OCI-LY1 (cell line): ENCODE measurements at regions not wholly inside any gene's neighbourhood (a gene's known extent, or its start where the extent isn't known, plus 50 kb on each side); places are given as distances from the start of the nearest gene placed in this dataset.

Experiments
- H2AFZ ChIP-seq: fragments of 200-600 bp; sonication (generic), shearing (Covaris generic); 2 replicates; pipeline ENCODE4 v1.6.0; 2014; ENCODE audit warnings: antibody characterized with exemption, mild to moderate bottlenecking, low read length
- H3F3A ChIP-seq: fragments of 200-600 bp; sonication (generic), shearing (Covaris generic); 2 replicates; pipeline ENCODE4 v1.6.0; 2014; ENCODE audit warnings: mild to moderate bottlenecking, antibody characterized with exemption, low read length, moderate library complexity; ENCODE audit not compliant: insufficient read depth
- H3K27ac ChIP-seq: fragments of 200-600 bp; sonication (generic); 2 replicates; pipeline ENCODE4 v1.5.1; 2014; ENCODE audit warnings: low read length, mixed run types, mild to moderate bottlenecking, low read depth; ENCODE audit not compliant: poor library complexity, severe bottlenecking
- H3K27me3 ChIP-seq: fragments of 200-600 bp; sonication (generic); 2 replicates; pipeline ENCODE4 v1.6.0; 2014; ENCODE audit warnings: antibody characterized with exemption, mild to moderate bottlenecking, low read length, moderate library complexity; ENCODE audit not compliant: insufficient read depth
- H3K36me3 ChIP-seq: fragments of 200-600 bp; sonication (generic); 2 replicates; pipeline ENCODE4 v1.6.1; 2014; ENCODE audit warnings: mild to moderate bottlenecking, antibody characterized with exemption, low read length, moderate library complexity, mixed read lengths; ENCODE audit not compliant: insufficient read depth
- H3K4me1 ChIP-seq: fragments of 200-600 bp; sonication (generic); 2 replicates; pipeline ENCODE4 v1.5.1; 2014; ENCODE audit warnings: mild to moderate bottlenecking, low read length, moderate library complexity; ENCODE audit not compliant: insufficient read depth, severe bottlenecking
- H3K4me2 ChIP-seq: fragments of 200-600 bp; sonication (generic), shearing (Covaris generic); 2 replicates; pipeline ENCODE4 v1.6.1; 2014; ENCODE audit warnings: low read length
- H3K4me3 ChIP-seq: fragments of 200-600 bp; sonication (generic); 2 replicates; pipeline ENCODE4 v1.5.1; 2014; ENCODE audit warnings: low read length, low read depth, mild to moderate bottlenecking, mixed read lengths; ENCODE audit not compliant: poor library complexity, severe bottlenecking
- H3K79me2 ChIP-seq: fragments of 200-600 bp; shearing (Covaris generic); 2 replicates; pipeline ENCODE4 v1.6.1; 2016; ENCODE audit warnings: mixed run types, low read length, mixed read lengths; ENCODE audit not compliant: insufficient read depth
- H3K9ac ChIP-seq: fragments of 200-600 bp; sonication (generic), shearing (Covaris generic); 2 replicates; pipeline ENCODE4 v1.6.1; 2014; ENCODE audit warnings: mild to moderate bottlenecking, low read length, mixed read lengths
- H3K9me2 ChIP-seq: fragments of 200-600 bp; sonication (generic), shearing (Covaris generic); 2 replicates; pipeline ENCODE4 v1.6.1; 2014; ENCODE audit warnings: low read depth, mild to moderate bottlenecking, low read length, mixed read lengths
- H3K9me3 ChIP-seq: fragments of 200-600 bp; shearing (Covaris generic); 2 replicates; pipeline ENCODE4 v1.6.1; 2014; ENCODE audit warnings: low read length, mixed read lengths
- H4K20me1 ChIP-seq: fragments of 200-600 bp; sonication (generic), shearing (Covaris generic); 2 replicates; pipeline ENCODE4 v1.6.0; 2016; ENCODE audit warnings: mild to moderate bottlenecking, low read length; ENCODE audit not compliant: insufficient read depth
- CTCF ChIP-seq: fragments of 200-600 bp; sonication (generic), shearing (Covaris generic); IDR thresholded peaks from 2 replicates; pipeline ENCODE4 v1.5.1; 2017; ENCODE audit warnings: mild to moderate bottlenecking, antibody characterized with exemption, low read length, moderate library complexity, mixed read lengths
- EZH2 ChIP-seq: fragments of 200-600 bp; sonication (generic), shearing (Covaris generic); IDR thresholded peaks from 2 replicates; pipeline ENCODE4 v1.8.0; 2017; ENCODE audit warnings: borderline replicate concordance, mixed run types, mild to moderate bottlenecking, antibody characterized with exemption, low read length, moderate library complexity, mixed read lengths

DNA sequence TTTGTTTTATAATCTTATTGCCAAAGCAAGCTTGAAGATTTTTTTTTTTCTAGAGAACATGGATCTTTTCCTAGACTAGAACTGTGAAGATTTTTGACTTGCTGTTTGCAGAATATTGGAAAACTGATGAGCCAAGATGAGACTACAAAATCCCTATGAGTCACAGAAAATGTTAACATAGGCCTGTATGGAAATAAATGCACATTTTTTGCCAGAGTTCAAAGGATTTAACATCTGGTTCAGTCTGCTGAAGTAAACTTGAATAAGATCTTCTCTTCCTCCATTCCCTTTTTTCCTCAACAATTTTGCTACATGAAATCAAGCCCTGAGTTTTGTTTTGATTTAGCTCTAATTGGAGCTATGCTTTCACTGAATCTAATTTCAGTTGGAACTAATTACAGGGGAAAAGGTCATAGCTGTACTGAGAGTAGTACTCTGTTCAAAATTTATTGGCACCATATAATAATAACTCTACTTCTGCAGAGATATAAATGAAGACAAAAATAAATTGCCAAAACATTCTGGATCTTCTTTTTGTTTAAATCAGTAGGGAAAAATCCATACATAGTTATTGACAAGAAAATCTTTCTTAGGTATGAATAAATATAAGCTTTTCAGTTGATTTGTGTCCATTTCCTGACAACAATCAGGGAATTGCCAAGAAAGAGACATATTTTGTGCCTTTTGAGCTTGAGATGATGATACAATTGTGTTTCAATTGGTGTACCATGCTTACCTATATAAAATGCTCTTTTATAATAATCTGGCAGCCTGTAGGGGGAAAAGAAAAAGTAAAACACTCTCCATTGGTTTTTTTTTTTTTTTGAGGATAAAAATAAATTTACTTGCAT, 387.5 kb upstream of the GOT2 start:
- TF ChIP-seq EZH2 (no peak), CTCF (no peak)
- H3K27ac ChIP-seq: no peak overlapping the region
- no peak overlapping the region for H3K4me3 ChIP-seq
- no peaks in the 10 kb centered on the region for H3K4me1 ChIP-seq
- H3K4me2 ChIP-seq: no peak overlapping the region
- no peaks in the 10 kb centered on the region for H4K20me1 ChIP-seq
- H3K9me3 ChIP-seq: no peaks in the 10 kb centered on the region
- no peak overlapping the region for H3K9ac ChIP-seq
- H3K36me3 ChIP-seq: no peaks in the 10 kb centered on the region
- H3F3A ChIP-seq: no peaks in the 10 kb centered on the region
- H2AFZ ChIP-seq: no peak overlapping the region
- no peaks in the 10 kb centered on the region for H3K79me2 ChIP-seq
- H3K9me2 ChIP-seq: no peaks in the 10 kb centered on the region
- H3K27me3 ChIP-seq: no peaks in the 10 kb centered on the region

GRCh38 chr16:59116744-59117143, 382.6 kb upstream of the GOT2 start:
- no peak overlapping the region for H3K9ac ChIP-seq
- no peaks in the 10 kb centered on the region for H3K79me2 ChIP-seq

DNA sequence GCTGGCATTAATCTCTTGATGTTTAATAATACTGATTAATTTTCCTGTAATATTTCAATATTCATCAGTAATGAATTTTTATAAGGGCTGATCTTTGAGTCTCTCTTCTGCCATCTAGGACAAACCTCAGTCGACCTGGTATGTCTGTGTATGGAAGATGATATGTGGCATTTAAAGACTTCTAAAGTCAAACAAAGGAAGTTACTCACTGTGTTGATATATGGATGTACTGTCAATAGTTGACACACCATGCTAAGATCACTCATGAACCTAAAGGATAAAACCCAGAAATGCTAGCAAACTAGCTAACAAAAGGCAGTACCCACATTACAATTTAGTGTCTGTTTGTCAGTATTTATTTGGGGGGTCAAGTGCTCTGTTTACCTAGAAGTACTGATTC, 380.7 kb upstream of the GOT2 start:
- no peaks in the 10 kb centered on the region for H3K79me2 ChIP-seq
- TF ChIP-seq CTCF (no peak), EZH2 (no peak)
- no peaks in the 10 kb centered on the region for H3F3A ChIP-seq
- no peak overlapping the region for H2AFZ ChIP-seq
- no peak overlapping the region for H3K9ac ChIP-seq
- H4K20me1 ChIP-seq: no peaks in the 10 kb centered on the region
- H3K36me3 ChIP-seq: no peaks in the 10 kb centered on the region
- no peaks in the 10 kb centered on the region for H3K27me3 ChIP-seq
- no peak overlapping the region for H3K4me2 ChIP-seq
- no peak overlapping the region for H3K4me3 ChIP-seq
- H3K9me3 ChIP-seq: no peaks in the 10 kb centered on the region
- H3K27ac ChIP-seq: no peak overlapping the region
- H3K9me2 ChIP-seq: no peaks in the 10 kb centered on the region
- no peaks in the 10 kb centered on the region for H3K4me1 ChIP-seq

More at GRCh38 chr16:59116744-59117143, 382.6 kb upstream of the GOT2 start:
- Histone ChIP-seq H3K9me3 (no peaks in the 10 kb centered on the region), H2AFZ (no peak overlapping the region), H3K4me3 (no peak overlapping the region), H4K20me1 (no peaks in the 10 kb centered on the region), H3K4me1 (no peaks in the 10 kb centered on the region), H3K4me2 (no peak overlapping the region), H3K27me3 (no peaks in the 10 kb centered on the region), H3K9me2 (no peaks in the 10 kb centered on the region), H3K27ac (no peak overlapping the region), H3F3A (no peaks in the 10 kb centered on the region), H3K36me3 (no peaks in the 10 kb centered on the region)
- TF ChIP-seq CTCF: no peak
- no peak for TF ChIP-seq EZH2
